Endothelial cell of umbilical vein (primary cell): ENCODE measurements at regions not wholly inside any gene's neighbourhood (a gene's known extent, or its start where the extent isn't known, plus 50 kb on each side); places are given as distances from the start of the nearest gene placed in this dataset.

Source experiments
- BruUV-seq: library from RNA; stranded (reverse); fragments of 400-500 nt; replicated peaks from 2 replicates; lab custom pipeline; 2021; lab: Mats Ljungman, UMichigan
- CTCF ChIA-PET: fragments of 300-600, 350-600 bp; sonication (Branson Sonifier 250); formaldehyde crosslinking; loops from one replicate; lab custom pipeline; 2021; ENCODE audit warnings: antibody characterized with exemption, inconsistent platforms; lab: Charles Lee
- POLR2A ChIA-PET: fragments of 300-600, 350-600 bp; sonication (Branson Sonifier 250); formaldehyde crosslinking; loops from one replicate; lab custom pipeline; 2021; ENCODE audit warnings: antibody characterized with exemption, inconsistent platforms; lab: Charles Lee
- DNase-seq: peaks from one replicate; pipeline ENCODE4 v3.0.0-alpha.2; 2011; ENCODE audit warnings: low read depth, low spot score
- FAIRE-seq: peaks from 2 replicates; lab custom pipeline; 2011; peaks lifted over from hg19 to GRCh38; lab: Jason Lieb, UNC
- H2AFZ ChIP-seq: 2 replicates; pipeline ENCODE4 v1.6.0; 2012; ENCODE audit warnings: low read depth, low read length, control low read depth, inconsistent platforms
- H3K27ac ChIP-seq: 2 replicates; pipeline ENCODE4 v1.5.1; 2011; ENCODE audit warnings: low read depth, mild to moderate bottlenecking, control low read depth, low read length, moderate library complexity; ENCODE audit not compliant: insufficient read depth
- H3K27me3 ChIP-seq, 2 experiments: 2 replicates each; pipeline versions ENCODE4 v1.6.0 to v1.6.1; 2011; ENCODE audit warnings: low read length in 2 of 2, mixed read lengths in 1 of 2; ENCODE audit not compliant: control insufficient read depth in 2 of 2, insufficient read depth in 2 of 2
- H3K36me3 ChIP-seq, 2 experiments: 2 replicates in 1 of 2; 3 replicates in 1 of 2; pipeline ENCODE4 v1.5.1; 2011; ENCODE audit warnings: low read length in 2 of 2, mild to moderate bottlenecking in 1 of 2, moderate library complexity in 1 of 2; ENCODE audit not compliant: control insufficient read depth in 2 of 2, insufficient read depth in 2 of 2; ENCODE audit errors: extremely low read depth in 1 of 2
- H3K4me1 ChIP-seq: 3 replicates; pipeline ENCODE4 v1.5.1; 2011; ENCODE audit warnings: mild to moderate bottlenecking, low read length; ENCODE audit not compliant: control insufficient read depth, insufficient read depth; ENCODE audit errors: extremely low read depth
- H3K4me2 ChIP-seq: 2 replicates; pipeline ENCODE4 v1.6.1; 2011; ENCODE audit warnings: low read length, control low read depth, mixed read lengths; ENCODE audit not compliant: insufficient read depth
- H3K4me3 ChIP-seq, 3 experiments: fragments of 200-600 bp in 1 of 3; sonication (generic), shearing (Covaris generic) in 1 of 3; replicated peaks in 1 of 3; 2 replicates each; pipeline ENCODE4 v1.5.1; 2011 to 2016; ENCODE audit warnings: control low read depth in 3 of 3, low read length in 3 of 3, mild to moderate bottlenecking in 2 of 3, inconsistent platforms in 1 of 3, low read depth in 1 of 3, moderate library complexity in 1 of 3; ENCODE audit not compliant: insufficient read depth in 1 of 3
- H3K79me2 ChIP-seq: 2 replicates; pipeline ENCODE4 v1.6.0; 2012; ENCODE audit warnings: low read length, inconsistent platforms; ENCODE audit not compliant: control insufficient read depth, insufficient read depth
- H3K9ac ChIP-seq: replicated peaks from 2 replicates; pipeline ENCODE3; 2011; ENCODE audit warnings: low read length, control low read depth; ENCODE audit not compliant: insufficient read depth; ENCODE audit errors: extremely low read depth
- H3K9me1 ChIP-seq: replicated peaks from 3 replicates; pipeline ENCODE4 v1.6.0; 2011; ENCODE audit warnings: mild to moderate bottlenecking, low read length; ENCODE audit not compliant: control insufficient read depth, insufficient read depth; ENCODE audit errors: extremely low read depth
- H3K9me3 ChIP-seq: replicated peaks from 2 replicates; pipeline ENCODE4 v1.5.1; 2012; ENCODE audit warnings: low read length, inconsistent platforms; ENCODE audit not compliant: control insufficient read depth, insufficient read depth
- H4K20me1 ChIP-seq: replicated peaks from 2 replicates; pipeline ENCODE3; 2011; ENCODE audit warnings: mild to moderate bottlenecking, low read length; ENCODE audit not compliant: control insufficient read depth, insufficient read depth; ENCODE audit errors: extremely low read depth
- CTCF ChIP-seq, 2 donors: IDR thresholded peaks; 1 replicate in 1 of 2; 2 replicates in 1 of 2; pipeline ENCODE4 v1.5.1; 2011; ENCODE audit warnings: low read length in 2 of 2, mild to moderate bottlenecking in 2 of 2, moderate library complexity in 2 of 2, control low read depth in 1 of 2, inconsistent platforms in 1 of 2, low read depth in 1 of 2; ENCODE audit not compliant: insufficient read depth in 1 of 2; ENCODE audit errors: extremely low read depth in 1 of 2
- EZH2 ChIP-seq: IDR thresholded peaks from 2 replicates; pipeline ENCODE4 v1.6.1; 2012; ENCODE audit warnings: borderline replicate concordance, low read depth, mild to moderate bottlenecking, moderate library complexity, low read length, inconsistent platforms; ENCODE audit not compliant: severe bottlenecking
- FOS ChIP-seq: IDR thresholded peaks from 2 replicates; pipeline ENCODE4 v1.6.1; 2011; ENCODE audit warnings: mild to moderate bottlenecking, low read length, moderate library complexity, borderline replicate concordance; ENCODE audit not compliant: insufficient read depth
- GATA2 ChIP-seq: IDR thresholded peaks from 2 replicates; pipeline ENCODE4 v1.7.0; 2011; ENCODE audit warnings: low read depth, mild to moderate bottlenecking, moderate library complexity, mixed read lengths, low read length; ENCODE audit not compliant: insufficient read length, insufficient read depth
- JUN ChIP-seq: IDR thresholded peaks from 2 replicates; pipeline ENCODE4 v1.6.1; 2011; ENCODE audit warnings: borderline replicate concordance, low read depth; ENCODE audit not compliant: insufficient read length, insufficient read depth
- MAX ChIP-seq: IDR thresholded peaks from 2 replicates; pipeline ENCODE4 v1.6.1; 2011; ENCODE audit not compliant: insufficient read depth, insufficient read length
- MYC ChIP-seq: IDR thresholded peaks from one replicate; pipeline ENCODE4 v1.6.1; 2011; ENCODE audit warnings: mild to moderate bottlenecking, low read depth, low read length
- POLR2A ChIP-seq: IDR thresholded peaks from 2 replicates; pipeline ENCODE4 v1.6.1; 2012; ENCODE audit warnings: low read depth, mild to moderate bottlenecking, control low read depth, low read length
- POLR2AphosphoS5 ChIP-seq: IDR thresholded peaks from 2 replicates; pipeline ENCODE4 v1.6.1; 2012; ENCODE audit warnings: low read depth, mild to moderate bottlenecking, control low read depth, low read length, moderate library complexity; ENCODE audit not compliant: insufficient read depth
- dilution Hi-C: fragments of 300-500 bp; cut with MboI; formaldehyde crosslinking; loops from one replicate; pipeline ENCODE4 v1.15.0; 2019; ENCODE audit warnings: low sequenced_read_pairs; ENCODE audit not compliant: extremely low pct_ligation_motif_present
- intact Hi-C: fragments of 100-400 bp; cut with micrococcal nuclease; formaldehyde crosslinking; loops from one replicate; pipeline ENCODE4 v1.10.0; 2022

DNA sequence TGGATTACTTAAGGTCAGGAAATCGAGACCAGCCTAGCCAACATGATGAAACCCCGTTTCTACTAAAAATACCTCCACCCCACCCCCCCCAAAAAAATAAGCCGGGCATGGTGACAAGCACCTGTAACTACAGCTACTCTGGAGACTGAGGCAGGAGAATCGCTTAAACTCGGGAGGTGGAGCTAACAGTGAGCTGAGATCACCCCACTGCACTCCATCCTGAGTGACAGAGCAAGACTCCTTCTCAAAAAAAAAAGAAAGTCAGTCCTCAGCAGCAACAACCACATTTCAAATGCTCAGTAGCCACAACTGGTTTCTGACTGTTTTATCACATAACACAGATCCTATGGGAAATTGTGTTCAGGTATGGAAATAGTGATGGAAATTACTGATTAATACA is 135.3 kb downstream of the HFE start:
- H3K79me2 ChIP-seq: no peaks in the 10 kb centered on the region
- no peak for DNase-seq
- peaks cover 0 to 1% of the 10 kb centered on the region in 2 experiments for H3K36me3 ChIP-seq
- peak overlapping the region; percentile 94 for H3K4me2 ChIP-seq
- TF ChIP-seq GATA2 (no peak), FOS (no peak), EZH2 (no peak), MAX (no peak), POLR2A (no peak), POLR2AphosphoS5 (no peak), CTCF (IDR thresholded peaks at IDR 0.05; ENCODE audit: extremely low read depth in 1 of 2, insufficient read depth in 1 of 2, low read depth in 1 of 2, low read length in 2 of 2) (no peak), MYC (no peak), JUN (no peak)
- intact Hi-C loops (no loop called here), dilution Hi-C loops (no loop called here)
- ChIA-PET CTCF (interaction anchor here (1.4 to 5.2 kb wide), 5 partner anchors 11 to 373 kb away, joined by 3 to 28 read pairs (median 5); a partner anchor contains a TSS), POLR2A (interaction anchor here (0.8 to 3.0 kb wide), 5 partner anchors 12 to 51 kb away, joined by 3 to 19 read pairs (median 6); a partner anchor contains a TSS)
- no TSS peak for BruUV-seq
- H3K9me1 ChIP-seq: no peaks in the 10 kb centered on the region
- H3K4me1 ChIP-seq: peaks cover 14% of the 10 kb centered on the region
- no peak for FAIRE-seq
- no peaks in the 10 kb centered on the region for H3K9me3 ChIP-seq
- H2AFZ ChIP-seq: peak overlapping the region; percentile 44
- H3K27ac ChIP-seq: peak overlapping the region; percentile 96
- H3K27me3 ChIP-seq: no peaks in the 10 kb centered on the region
- H3K9ac ChIP-seq: peak overlapping the region; percentile 96
- no peaks in the 10 kb centered on the region for H4K20me1 ChIP-seq
- no peak overlapping the region for H3K4me3 ChIP-seq
